ENCODE measurements at regions not wholly inside any gene's neighbourhood (a gene's known extent, or its start where the extent isn't known, plus 50 kb on each side); places are given as distances from the start of the nearest gene placed in this dataset.

DNA sequence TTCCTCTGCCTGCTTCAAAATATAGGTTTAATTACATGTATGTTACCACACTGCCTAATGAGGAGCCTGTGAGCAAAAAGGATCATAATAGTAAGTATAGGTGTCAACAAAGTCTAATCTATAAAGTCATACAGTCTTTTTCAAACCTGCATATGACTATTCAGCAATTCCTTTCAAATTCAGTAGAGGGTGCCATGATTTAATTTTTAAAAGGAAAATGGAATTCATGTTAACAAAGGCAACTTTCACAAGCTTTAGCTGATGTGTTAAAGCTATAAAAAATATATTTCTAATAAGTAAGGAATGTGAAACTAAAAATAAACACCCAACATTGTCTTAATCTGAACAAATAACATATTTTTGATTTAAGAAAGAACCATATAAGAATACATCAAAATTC is 52.1 kb downstream of the MPP7 start:
- Histone ChIP-seq H3K9me3 (no peaks in the 10 kb centered on the region), H3K4me1 (no peaks in the 10 kb centered on the region), H3K36me3 (no peaks in the 10 kb centered on the region), H3K9ac (ENCODE audit: low read depth in 2 of 2, low read length in 2 of 2) (no peak overlapping the region), H3K27ac (no peak overlapping the region), H3K4me3 (no peak overlapping the region), H3K27me3 (no peaks in the 10 kb centered on the region)
- intact Hi-C loops (cut with DNase I) = loop anchor here (2.0 kb wide), 1 partner anchor 132 kb away; no protein-coding TSS in a partner anchor
- TF ChIP-seq, protein P1, sequence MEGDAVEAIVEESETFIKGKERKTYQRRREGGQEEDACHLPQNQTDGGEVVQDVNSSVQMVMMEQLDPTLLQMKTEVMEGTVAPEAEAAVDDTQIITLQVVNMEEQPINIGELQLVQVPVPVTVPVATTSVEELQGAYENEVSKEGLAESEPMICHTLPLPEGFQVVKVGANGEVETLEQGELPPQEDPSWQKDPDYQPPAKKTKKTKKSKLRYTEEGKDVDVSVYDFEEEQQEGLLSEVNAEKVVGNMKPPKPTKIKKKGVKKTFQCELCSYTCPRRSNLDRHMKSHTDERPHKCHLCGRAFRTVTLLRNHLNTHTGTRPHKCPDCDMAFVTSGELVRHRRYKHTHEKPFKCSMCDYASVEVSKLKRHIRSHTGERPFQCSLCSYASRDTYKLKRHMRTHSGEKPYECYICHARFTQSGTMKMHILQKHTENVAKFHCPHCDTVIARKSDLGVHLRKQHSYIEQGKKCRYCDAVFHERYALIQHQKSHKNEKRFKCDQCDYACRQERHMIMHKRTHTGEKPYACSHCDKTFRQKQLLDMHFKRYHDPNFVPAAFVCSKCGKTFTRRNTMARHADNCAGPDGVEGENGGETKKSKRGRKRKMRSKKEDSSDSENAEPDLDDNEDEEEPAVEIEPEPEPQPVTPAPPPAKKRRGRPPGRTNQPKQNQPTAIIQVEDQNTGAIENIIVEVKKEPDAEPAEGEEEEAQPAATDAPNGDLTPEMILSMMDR (IDR thresholded peaks at IDR 0.05) = peak; percentile 53
- DNase-seq = no peak

DNA sequence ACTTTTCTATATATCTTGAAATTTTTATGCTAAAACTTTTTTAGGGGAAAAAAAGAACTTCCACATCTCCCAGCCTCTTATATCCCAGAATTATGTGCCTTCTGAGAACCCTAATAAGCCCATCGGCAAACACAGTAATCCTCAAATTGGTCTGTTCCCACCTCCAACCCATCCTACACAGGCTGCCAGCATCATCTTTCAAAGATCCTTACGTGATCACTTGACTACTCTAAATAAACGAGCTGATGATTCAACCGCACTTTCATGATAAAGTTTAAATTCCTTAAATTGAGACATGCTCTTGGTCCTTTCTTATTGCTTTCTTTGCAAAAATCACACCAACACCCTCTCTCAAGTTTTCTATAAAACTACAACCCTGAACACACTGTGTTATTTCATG is 52.5 kb downstream of the MPP7 start:
- no peak overlapping the region for H3K27ac ChIP-seq
- intact Hi-C loops (cut with DNase I) = loop anchor here (2.0 kb wide), 1 partner anchor 132 kb away; no protein-coding TSS in a partner anchor
- no peak overlapping the region for H3K9ac ChIP-seq (ENCODE audit: low read depth in 2 of 2, low read length in 2 of 2)
- no peak for DNase-seq
- H3K4me1 ChIP-seq = no peaks in the 10 kb centered on the region
- no peaks in the 10 kb centered on the region for H3K36me3 ChIP-seq
- TF ChIP-seq, protein P1 (IDR thresholded peaks at IDR 0.05) = no peak
- no peak overlapping the region for H3K4me3 ChIP-seq
- no peaks in the 10 kb centered on the region for H3K27me3 ChIP-seq
- H3K9me3 ChIP-seq = no peaks in the 10 kb centered on the region

DNA sequence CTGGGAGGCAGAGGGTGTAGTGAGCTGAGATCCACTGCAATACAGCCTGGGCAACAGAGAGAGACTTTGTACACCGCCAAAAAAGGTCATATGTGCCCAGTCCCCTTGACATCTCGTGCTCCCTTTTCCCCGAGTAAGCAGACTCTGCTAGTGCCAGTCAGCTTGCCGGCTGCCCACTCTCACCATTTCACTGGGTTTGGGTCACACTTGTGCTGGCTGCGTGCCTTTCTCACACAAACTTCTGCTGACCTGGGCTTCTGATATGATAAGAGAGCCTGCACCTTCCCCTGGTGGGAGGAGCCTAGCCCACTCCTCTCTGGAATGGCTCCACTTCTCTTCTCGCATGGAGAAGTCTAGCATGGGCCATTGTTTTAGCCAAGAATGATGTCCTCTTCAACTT is 53.4 kb downstream of the MPP7 start:
- H3K27me3 ChIP-seq = no peaks in the 10 kb centered on the region
- no peak for DNase-seq
- TF ChIP-seq, protein P1 (IDR thresholded peaks at IDR 0.05) = no peak
- H3K4me1 ChIP-seq = no peaks in the 10 kb centered on the region
- H3K27ac ChIP-seq = no peak overlapping the region
- H3K9me3 ChIP-seq = no peaks in the 10 kb centered on the region
- intact Hi-C loops (cut with DNase I) = loop anchor here (10.0 kb wide), 1 partner anchor 505 kb away; the partner anchor contains the start of gene MKX
- H3K4me3 ChIP-seq = no peak overlapping the region
- no peaks in the 10 kb centered on the region for H3K36me3 ChIP-seq
- H3K9ac ChIP-seq (ENCODE audit: low read depth in 2 of 2, low read length in 2 of 2) = no peak overlapping the region

DNA sequence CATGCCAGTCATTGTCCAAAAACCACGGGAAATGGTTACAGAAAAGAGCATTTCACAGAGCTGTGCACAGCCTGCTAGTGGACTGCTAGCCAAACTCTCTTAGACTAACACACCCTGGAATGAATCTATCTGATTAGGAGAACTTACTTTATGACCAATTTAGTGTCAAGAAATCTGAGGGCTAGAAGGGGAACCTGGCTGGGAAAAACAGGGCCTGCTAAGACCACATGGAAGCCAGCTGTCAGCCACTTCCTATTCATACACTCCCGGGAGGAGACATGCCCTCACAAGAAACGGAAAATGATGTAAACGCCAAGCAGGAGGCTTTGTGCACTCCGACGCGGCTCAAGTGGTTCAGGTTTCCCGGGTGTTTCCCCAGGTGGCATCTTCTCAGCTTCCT is 54.8 kb downstream of the MPP7 start:
- DNase-seq = no peak
- Histone ChIP-seq H3K27me3 (no peaks in the 10 kb centered on the region), H3K9ac (ENCODE audit: low read depth in 2 of 2, low read length in 2 of 2) (no peak overlapping the region), H3K36me3 (no peaks in the 10 kb centered on the region), H3K4me3 (no peak overlapping the region), H3K4me1 (no peaks in the 10 kb centered on the region), H3K9me3 (no peaks in the 10 kb centered on the region), H3K27ac (no peak overlapping the region)
- TF ChIP-seq, protein P1 (IDR thresholded peaks at IDR 0.05) = no peak
- intact Hi-C loops (cut with DNase I) = loop anchor here (10.0 kb wide), 1 partner anchor 503 kb away; the partner anchor contains the start of gene MKX

DNA sequence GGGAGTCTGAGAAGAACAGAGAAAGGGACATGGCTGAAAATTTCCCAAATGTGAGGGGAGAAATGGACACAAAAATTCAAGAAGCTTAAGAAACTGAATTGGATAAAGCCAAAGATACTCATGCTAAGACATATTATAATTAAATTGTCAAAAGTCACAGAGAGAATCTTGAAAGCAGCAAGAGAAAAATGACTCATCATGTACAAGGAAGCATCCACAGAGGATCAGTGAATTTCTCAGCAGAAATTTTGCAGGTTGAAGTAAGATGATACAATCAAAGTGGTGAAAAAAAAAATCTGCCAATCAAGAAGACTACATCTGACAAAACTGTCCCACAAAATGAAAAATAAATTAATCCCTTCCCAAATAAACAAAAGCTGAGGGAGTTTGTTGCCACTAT is 56.8 kb downstream of the MPP7 start:
- Histone ChIP-seq H3K4me3 (no peak overlapping the region), H3K4me1 (no peaks in the 10 kb centered on the region), H3K27ac (no peak overlapping the region), H3K27me3 (no peaks in the 10 kb centered on the region), H3K36me3 (no peaks in the 10 kb centered on the region), H3K9ac (ENCODE audit: low read depth in 2 of 2, low read length in 2 of 2) (no peak overlapping the region), H3K9me3 (no peaks in the 10 kb centered on the region)
- intact Hi-C loops (cut with DNase I) = loop anchor here (10.0 kb wide), 1 partner anchor 501 kb away; the partner anchor contains the start of gene MKX
- no peak for DNase-seq
- TF ChIP-seq, protein P1 (IDR thresholded peaks at IDR 0.05) = no peak

All from colonic mucosa (tissue), 4 donors.